ENCODE measurements at regions not wholly inside any gene's neighbourhood (a gene's known extent, or its start where the extent isn't known, plus 50 kb on each side); places are given as distances from the start of the nearest gene placed in this dataset.
"Not testable (repeated sequence)": the region's sequence is repeated elsewhere in the genome, so short reads cannot be mapped to it uniquely, and the experiment has no call there.

DNA sequence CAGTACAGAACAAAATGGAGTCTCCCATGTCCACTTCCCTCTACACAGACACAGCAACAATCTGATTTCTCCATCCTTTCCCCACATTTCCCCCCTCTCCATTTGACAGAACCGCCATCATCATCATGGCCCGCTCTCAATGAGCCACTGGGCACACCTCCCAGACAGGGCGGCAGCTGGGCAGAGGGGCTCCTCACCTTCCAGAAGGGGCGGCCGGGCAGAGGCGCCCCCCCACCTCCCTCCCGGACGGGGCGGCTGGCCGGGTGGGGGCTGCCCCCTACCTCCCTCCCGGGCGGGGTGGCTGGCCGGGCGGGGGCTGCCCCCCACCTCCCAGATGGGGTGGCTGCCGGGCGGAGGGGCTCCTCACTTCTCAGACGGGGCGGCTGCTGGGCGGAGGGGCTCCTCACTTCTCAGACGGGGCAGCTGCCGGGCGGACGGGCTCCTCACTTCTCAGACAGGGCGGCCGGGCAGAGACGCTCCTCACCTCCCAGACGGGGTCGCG lies 337.9 kb downstream of the GOLGA6L6 start:
- H3K4me1 Mint-ChIP-seq (ENCODE audit: low read depth, unreplicated experiment); H4K20me1 ChIP-seq (ENCODE audit: insufficient read depth, low read length); H3K4me1 ChIP-seq (ENCODE audit: insufficient read depth, low read length); H3K9me3 ChIP-seq (ENCODE audit: insufficient read depth, low read depth, low read length); H3K36me3 Mint-ChIP-seq (ENCODE audit: low read depth, unreplicated experiment); H3K27me3 ChIP-seq (ENCODE audit: insufficient read depth, low read length); H3K79me2 ChIP-seq (ENCODE audit: insufficient read depth, low read length); FAIRE-seq; H3K4me3 ChIP-seq (ENCODE audit: insufficient read depth, low read depth, low read length); H3K27ac ChIP-seq (ENCODE audit: low read depth, low read length); H3K27ac Mint-ChIP-seq (ENCODE audit: unreplicated experiment); H3K9me3 Mint-ChIP-seq (ENCODE audit: unreplicated experiment); H2AFZ ChIP-seq (ENCODE audit: low read depth, low read length); H3K4me2 ChIP-seq (ENCODE audit: low read length); H3K27me3 Mint-ChIP-seq (ENCODE audit: low read depth, unreplicated experiment); H3K4me3 Mint-ChIP-seq (ENCODE audit: unreplicated experiment); H3K9ac ChIP-seq (ENCODE audit: low read length); DNase-seq (ENCODE audit: low read depth); H3K36me3 ChIP-seq (ENCODE audit: insufficient read depth, low read length): not testable (repeated sequence)

DNA sequence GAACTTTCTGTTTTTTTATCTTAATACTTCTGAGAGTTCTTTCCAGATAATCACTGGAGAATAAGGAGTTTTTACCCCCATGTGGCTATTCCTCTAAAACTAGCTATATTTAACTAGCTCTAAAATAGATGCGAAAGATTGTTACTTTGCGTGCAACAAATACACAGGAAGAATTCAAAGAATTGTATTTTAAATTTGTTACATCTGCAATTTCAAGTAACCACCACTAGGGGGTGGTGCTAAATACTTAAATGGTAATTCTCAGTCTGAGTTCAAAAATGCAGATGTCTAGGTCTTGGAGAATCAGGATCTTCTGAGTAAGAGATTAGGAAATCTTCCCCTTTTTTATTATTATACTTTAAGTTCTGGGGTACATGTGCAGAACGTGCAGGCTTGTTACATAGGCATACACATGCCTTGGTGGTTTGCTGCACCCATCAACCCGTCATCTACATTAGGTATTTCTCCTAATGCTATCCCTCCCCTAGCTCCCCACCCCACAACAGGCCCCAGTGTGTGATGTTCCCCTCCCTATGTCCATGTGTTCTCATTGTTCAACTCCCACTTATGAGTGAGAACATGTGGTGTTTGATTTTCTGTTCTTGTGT lies 346.9 kb downstream of the GOLGA6L6 start:
- FAIRE-seq; H3K4me3 Mint-ChIP-seq (ENCODE audit: unreplicated experiment); H4K20me1 ChIP-seq (ENCODE audit: insufficient read depth, low read length); H3K79me2 ChIP-seq (ENCODE audit: insufficient read depth, low read length); H3K9me3 ChIP-seq (ENCODE audit: insufficient read depth, low read depth, low read length); H2AFZ ChIP-seq (ENCODE audit: low read depth, low read length); H3K4me1 Mint-ChIP-seq (ENCODE audit: low read depth, unreplicated experiment); H3K27me3 ChIP-seq (ENCODE audit: insufficient read depth, low read length); H3K4me1 ChIP-seq (ENCODE audit: insufficient read depth, low read length); H3K27me3 Mint-ChIP-seq (ENCODE audit: low read depth, unreplicated experiment); H3K36me3 Mint-ChIP-seq (ENCODE audit: low read depth, unreplicated experiment); DNase-seq (ENCODE audit: low read depth); H3K36me3 ChIP-seq (ENCODE audit: insufficient read depth, low read length); H3K27ac ChIP-seq (ENCODE audit: low read depth, low read length); H3K9ac ChIP-seq (ENCODE audit: low read length); H3K27ac Mint-ChIP-seq (ENCODE audit: unreplicated experiment); H3K9me3 Mint-ChIP-seq (ENCODE audit: unreplicated experiment); H3K4me2 ChIP-seq (ENCODE audit: low read length); H3K4me3 ChIP-seq (ENCODE audit: insufficient read depth, low read depth, low read length): not testable (repeated sequence)

DNA sequence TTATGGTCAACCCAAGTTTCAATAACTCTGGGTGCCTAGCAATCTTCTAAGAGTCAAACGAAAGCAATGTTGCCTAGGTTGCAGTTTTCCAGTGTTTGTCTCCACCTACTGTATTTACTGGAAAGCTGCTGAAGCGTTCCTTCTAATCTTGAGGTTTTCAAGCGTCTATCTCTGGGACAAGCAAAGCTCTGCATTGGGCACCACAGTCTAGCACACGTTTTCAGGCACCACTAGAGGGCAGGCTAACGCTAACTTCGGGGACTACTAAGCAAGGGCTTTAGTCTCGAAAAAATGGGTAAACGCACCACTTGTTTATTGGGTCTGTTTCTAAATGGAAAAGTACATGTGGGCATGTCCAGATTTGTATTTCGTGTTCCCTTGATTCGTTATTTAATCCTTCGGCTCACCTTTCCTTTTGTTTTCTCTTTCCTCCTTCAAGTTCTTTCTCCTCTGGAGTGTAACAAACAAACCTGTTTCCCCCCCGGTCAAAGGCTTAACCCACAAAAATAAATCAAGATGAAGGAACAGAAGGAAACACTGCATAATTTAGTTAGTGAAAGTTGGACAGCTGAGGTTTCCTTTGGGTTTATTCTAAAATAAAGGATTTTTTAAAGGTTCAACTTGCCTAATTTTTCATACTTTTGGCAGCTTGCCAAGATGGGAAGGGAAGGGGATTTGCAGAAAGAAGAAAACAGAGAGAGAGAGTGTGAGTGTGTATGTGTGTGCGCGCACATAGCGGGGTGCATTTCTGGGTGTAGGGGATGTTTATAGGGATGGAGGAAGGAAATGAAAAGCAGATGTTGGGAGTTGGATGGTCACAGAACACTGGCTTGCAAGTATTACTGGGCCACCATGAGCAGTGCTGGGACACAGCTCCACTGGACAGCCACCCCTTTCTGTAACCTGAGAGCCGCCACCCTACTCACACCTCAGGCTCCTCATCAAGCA lies 348.3 kb downstream of the GOLGA6L6 start:
- not testable (repeated sequence) for H3K4me3 Mint-ChIP-seq (ENCODE audit: unreplicated experiment); H3K4me2 ChIP-seq (ENCODE audit: low read length); H3K4me1 ChIP-seq (ENCODE audit: insufficient read depth, low read length); H3K36me3 ChIP-seq (ENCODE audit: insufficient read depth, low read length); H2AFZ ChIP-seq (ENCODE audit: low read depth, low read length); H3K27me3 ChIP-seq (ENCODE audit: insufficient read depth, low read length); H3K9ac ChIP-seq (ENCODE audit: low read length); FAIRE-seq; H3K27me3 Mint-ChIP-seq (ENCODE audit: low read depth, unreplicated experiment); H3K27ac ChIP-seq (ENCODE audit: low read depth, low read length); H3K36me3 Mint-ChIP-seq (ENCODE audit: low read depth, unreplicated experiment); H4K20me1 ChIP-seq (ENCODE audit: insufficient read depth, low read length); DNase-seq (ENCODE audit: low read depth); H3K9me3 Mint-ChIP-seq (ENCODE audit: unreplicated experiment); H3K4me1 Mint-ChIP-seq (ENCODE audit: low read depth, unreplicated experiment); H3K9me3 ChIP-seq (ENCODE audit: insufficient read depth, low read depth, low read length); H3K79me2 ChIP-seq (ENCODE audit: insufficient read depth, low read length); H3K27ac Mint-ChIP-seq (ENCODE audit: unreplicated experiment); H3K4me3 ChIP-seq (ENCODE audit: insufficient read depth, low read depth, low read length)

DNA sequence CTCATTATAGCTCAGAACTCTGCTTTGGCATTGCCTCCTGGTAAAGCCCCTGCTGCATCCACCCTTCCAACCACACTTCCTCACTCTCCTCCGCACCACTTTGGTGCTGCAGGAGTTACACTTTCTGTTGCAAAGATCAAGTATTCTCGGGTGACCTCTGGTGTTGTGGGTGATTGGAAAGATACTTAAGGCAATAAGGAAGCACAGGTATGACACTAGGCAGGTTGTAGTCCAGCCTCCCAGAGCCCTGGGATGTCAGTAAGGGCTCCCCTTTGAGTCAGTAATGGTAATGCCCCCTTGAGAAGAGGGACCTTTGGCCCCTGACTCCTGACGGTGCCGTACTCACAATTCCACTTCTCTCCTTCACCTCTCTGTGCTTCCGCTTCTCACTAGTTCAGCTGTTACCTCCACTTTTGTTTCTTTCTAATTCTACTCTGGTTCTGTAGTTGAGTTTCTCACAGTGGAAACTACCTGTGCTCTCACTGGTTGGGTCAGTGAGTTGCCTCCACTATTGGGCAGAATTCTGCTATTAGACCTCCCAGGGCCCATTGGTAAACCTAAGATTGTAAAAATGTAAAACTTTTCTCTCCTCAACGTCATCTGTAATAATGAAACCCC lies 350.0 kb downstream of the GOLGA6L6 start:
- H3K79me2 ChIP-seq (ENCODE audit: insufficient read depth, low read length); H4K20me1 ChIP-seq (ENCODE audit: insufficient read depth, low read length); H3K9me3 ChIP-seq (ENCODE audit: insufficient read depth, low read depth, low read length); H3K36me3 Mint-ChIP-seq (ENCODE audit: low read depth, unreplicated experiment); H3K27ac ChIP-seq (ENCODE audit: low read depth, low read length); FAIRE-seq; H3K4me3 ChIP-seq (ENCODE audit: insufficient read depth, low read depth, low read length); H3K27ac Mint-ChIP-seq (ENCODE audit: unreplicated experiment); H3K4me2 ChIP-seq (ENCODE audit: low read length); H3K9ac ChIP-seq (ENCODE audit: low read length); H3K27me3 ChIP-seq (ENCODE audit: insufficient read depth, low read length); H2AFZ ChIP-seq (ENCODE audit: low read depth, low read length); H3K36me3 ChIP-seq (ENCODE audit: insufficient read depth, low read length); H3K4me1 ChIP-seq (ENCODE audit: insufficient read depth, low read length); H3K9me3 Mint-ChIP-seq (ENCODE audit: unreplicated experiment); H3K27me3 Mint-ChIP-seq (ENCODE audit: low read depth, unreplicated experiment); H3K4me1 Mint-ChIP-seq (ENCODE audit: low read depth, unreplicated experiment); H3K4me3 Mint-ChIP-seq (ENCODE audit: unreplicated experiment); DNase-seq (ENCODE audit: low read depth): not testable (repeated sequence)

DNA sequence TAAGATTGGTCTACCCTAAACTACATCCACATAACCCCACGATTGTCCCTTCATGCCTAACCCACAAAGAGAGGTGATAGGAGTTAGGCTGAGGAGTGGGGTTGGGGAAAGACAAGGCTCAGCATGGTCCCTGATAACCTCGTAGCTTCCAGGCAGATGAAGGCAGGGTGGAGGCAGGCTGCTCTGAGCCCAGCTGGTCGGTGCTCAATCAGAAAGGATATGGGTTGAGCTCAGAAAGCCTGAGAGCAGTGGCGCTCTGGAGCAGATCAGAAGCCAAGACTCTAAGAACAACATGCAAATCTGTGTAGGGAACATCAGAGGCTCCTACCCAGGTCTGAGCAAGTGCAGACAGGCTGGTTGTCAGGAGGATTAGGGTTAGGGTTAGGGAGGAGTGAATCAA lies 353.0 kb downstream of the GOLGA6L6 start:
- not testable (repeated sequence) for H3K9ac ChIP-seq (ENCODE audit: low read length); H3K36me3 Mint-ChIP-seq (ENCODE audit: low read depth, unreplicated experiment); H3K4me2 ChIP-seq (ENCODE audit: low read length); DNase-seq (ENCODE audit: low read depth); H4K20me1 ChIP-seq (ENCODE audit: insufficient read depth, low read length); H3K4me1 Mint-ChIP-seq (ENCODE audit: low read depth, unreplicated experiment); H3K4me1 ChIP-seq (ENCODE audit: insufficient read depth, low read length); H3K27me3 ChIP-seq (ENCODE audit: insufficient read depth, low read length); H3K9me3 Mint-ChIP-seq (ENCODE audit: unreplicated experiment); H3K27ac ChIP-seq (ENCODE audit: low read depth, low read length); H3K36me3 ChIP-seq (ENCODE audit: insufficient read depth, low read length); H3K27ac Mint-ChIP-seq (ENCODE audit: unreplicated experiment); H3K79me2 ChIP-seq (ENCODE audit: insufficient read depth, low read length); H3K4me3 Mint-ChIP-seq (ENCODE audit: unreplicated experiment); H3K27me3 Mint-ChIP-seq (ENCODE audit: low read depth, unreplicated experiment); H3K4me3 ChIP-seq (ENCODE audit: insufficient read depth, low read depth, low read length); H2AFZ ChIP-seq (ENCODE audit: low read depth, low read length); FAIRE-seq; H3K9me3 ChIP-seq (ENCODE audit: insufficient read depth, low read depth, low read length)
